Right ventricle myocardium inferior (tissue), 1 donor: ENCODE measurements at regions not wholly inside any gene's neighbourhood (a gene's known extent, or its start where the extent isn't known, plus 50 kb on each side); places are given as distances from the start of the nearest gene placed in this dataset.

Experiments used
- ATAC-seq: fragments of 200-7000 bp; cut with Tn5 transposase; one replicate; pipeline ENCODE4 v1.9.1; 2020; ENCODE audit warnings: mild to moderate bottlenecking, moderate library complexity
- DNase-seq: peaks from one replicate; pipeline ENCODE4 v3.0.0; 2021; ENCODE audit errors: missing footprints
- intact Hi-C: fragments of 100-400 bp; cut with DNase I; formaldehyde crosslinking; loops from one replicate; pipeline ENCODE4 v1.11.0; 2022
- donor health status: DM: no; HTN: yes; CAD: no; lungs with severe emphysema.

DNA sequence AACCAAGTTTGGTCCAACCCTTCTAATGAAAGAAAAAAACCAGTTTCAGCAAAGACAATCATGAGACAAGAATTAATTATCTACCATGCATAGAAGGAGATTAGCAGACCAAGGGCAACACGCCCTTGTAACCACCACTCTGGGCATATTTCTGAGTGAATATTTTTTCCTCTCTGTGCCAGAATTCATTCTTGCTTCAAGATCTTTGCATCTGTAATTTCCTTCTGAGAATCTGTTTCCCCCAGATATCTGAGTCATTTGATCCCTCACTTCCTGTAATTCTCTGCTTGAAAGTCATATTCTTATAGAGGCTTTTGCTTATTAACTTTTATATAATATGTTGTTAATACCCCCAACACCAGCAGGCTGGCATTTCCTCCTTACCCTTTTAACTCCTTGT lies 243.7 kb downstream of the SLC16A7 start:
- DNase-seq (no peak), ATAC-seq (no peak)
- intact Hi-C loops = no loop called here

DNA sequence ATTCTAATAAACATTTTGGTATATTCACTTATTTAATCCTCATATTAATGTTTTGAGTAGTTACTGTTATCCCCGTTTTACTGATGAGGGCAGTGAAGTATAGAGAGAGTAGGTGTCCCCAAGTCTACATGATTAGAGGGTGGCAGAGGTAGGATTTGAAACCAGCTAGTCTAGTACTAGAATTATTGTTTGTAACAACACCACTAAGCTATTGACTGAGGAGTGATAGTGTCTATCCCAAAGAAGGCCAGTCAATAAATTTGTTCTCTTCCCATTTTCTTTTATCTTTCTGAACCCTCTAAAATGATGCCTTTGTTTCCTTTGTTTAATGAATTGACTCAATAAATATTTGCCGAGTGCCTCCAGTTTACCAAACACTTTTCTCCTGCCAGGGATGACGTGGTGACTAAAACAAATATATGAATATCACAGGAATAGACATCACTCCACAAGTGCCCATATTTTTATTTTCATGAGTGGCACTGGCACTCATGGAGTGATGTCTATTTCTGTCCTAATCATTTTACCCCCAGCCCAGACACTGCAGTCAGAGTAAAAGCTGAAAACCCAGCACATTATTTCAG lies 247.5 kb downstream of the SLC16A7 start:
- intact Hi-C loops = no loop called here
- no peak for ATAC-seq
- DNase-seq = no peak

DNA sequence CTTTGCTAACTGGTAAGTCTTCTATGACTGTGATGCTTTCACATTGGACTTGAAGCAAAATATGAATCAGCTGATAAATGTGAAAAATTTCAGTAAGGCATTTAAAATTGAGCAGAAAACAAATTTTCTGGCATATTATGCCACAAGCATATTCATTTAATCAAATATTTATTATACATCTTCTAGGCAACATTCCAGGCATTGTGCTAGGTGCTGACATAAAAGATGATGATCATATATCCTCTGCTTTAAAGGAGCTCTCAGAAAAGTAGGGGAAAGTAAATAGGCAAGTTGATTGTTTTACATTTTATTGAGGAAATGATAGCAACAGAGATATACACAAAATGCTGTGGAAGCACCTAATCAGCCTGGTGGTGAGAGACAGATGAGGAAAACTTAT lies 248.9 kb downstream of the SLC16A7 start:
- ATAC-seq (no peak), DNase-seq (no peak)
- intact Hi-C loops = no loop called here

DNA sequence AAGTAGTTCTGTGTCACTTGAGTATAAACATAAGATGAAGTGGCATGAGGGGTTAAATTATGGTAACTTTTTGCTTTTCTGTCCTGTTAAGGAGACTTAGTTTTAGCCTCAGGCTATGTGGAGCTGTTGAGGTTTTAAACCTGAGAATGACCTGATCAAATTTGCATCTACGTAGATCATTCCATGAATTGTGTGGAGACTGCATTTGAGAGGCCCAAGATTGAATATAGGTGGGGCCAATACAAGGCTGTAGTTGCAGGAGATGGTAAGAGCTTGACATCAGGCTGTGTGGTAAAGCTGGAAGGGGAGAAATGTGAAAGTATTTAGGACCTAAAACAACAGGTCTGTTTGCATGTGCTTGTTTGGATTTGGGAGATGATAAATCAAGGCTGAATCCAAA lies 249.5 kb downstream of the SLC16A7 start:
- DNase-seq (no peak), ATAC-seq (no peak)
- intact Hi-C loops = no loop called here

DNA sequence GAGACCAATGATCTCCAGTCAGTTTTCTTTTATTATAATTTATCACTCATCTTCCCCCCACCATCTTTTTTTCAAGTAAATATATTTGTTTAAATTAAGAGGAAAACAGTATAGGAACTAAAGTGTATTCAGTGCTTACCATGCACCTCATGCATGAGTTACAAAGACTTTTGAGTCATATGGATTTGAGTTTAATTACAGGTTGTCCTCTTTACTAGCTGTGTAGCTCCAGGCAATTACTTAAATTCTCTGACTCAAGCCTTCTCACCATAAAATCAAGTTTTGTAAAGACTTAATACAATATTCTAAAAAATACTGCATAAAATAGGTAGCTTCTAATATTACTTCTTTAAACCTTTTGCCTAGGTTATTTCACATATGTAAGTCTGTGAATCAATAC lies 251.3 kb downstream of the SLC16A7 start:
- DNase-seq (no peak), ATAC-seq (no peak)
- intact Hi-C loops = no loop called here

DNA sequence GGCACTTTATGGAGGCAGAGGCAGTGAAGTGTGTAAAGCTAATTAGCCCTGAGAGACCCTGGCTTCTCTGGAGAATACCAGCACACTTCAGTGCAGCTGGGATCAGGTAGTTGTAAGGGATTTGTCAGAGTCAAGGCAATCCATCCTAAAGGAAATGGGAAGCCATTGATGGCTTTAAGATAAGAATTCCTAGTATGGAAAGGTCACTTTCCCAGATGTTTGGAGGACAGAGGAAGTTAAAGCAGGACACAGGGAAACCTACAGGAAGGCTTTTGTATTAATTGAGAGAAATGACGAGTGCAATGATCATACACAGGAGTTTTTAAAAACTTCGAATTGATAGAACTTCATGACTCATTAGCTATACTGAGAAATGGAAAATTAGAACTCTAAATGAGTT lies 254.4 kb downstream of the SLC16A7 start:
- intact Hi-C loops = no loop called here
- DNase-seq (no peak), ATAC-seq (no peak)

DNA sequence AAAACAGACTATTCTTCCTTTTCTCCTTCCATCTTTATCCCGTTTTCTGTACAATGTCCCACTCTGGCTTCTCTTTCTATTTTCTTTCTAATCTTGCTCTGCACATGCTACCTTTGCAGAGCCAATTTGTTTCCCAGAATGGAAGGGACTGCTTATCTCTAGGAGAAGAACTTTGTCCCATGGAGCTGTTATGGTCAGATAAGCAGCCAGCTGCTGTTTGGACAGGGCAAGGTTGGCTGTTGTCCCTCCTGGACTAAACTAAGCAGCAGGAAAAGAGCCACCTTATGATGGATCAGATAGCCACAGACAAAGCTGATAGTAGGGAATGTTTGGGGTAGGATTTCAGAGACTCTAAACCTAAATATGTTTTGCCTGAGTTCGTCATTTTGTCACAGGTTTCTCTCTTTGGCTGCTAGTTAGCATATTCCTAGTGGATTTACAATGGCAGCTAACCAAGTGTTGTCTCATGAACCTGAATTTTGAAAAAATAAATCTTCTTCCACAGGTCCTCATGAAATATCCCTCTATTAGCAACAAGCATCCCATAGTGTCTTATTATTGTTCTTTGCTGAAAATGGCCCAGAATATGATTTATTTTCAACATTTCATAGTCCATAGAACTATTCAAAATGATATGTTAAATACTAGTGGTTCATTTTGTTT lies 262.8 kb downstream of the SLC16A7 start:
- no peak for DNase-seq
- intact Hi-C loops = no loop called here
- no peak for ATAC-seq

DNA sequence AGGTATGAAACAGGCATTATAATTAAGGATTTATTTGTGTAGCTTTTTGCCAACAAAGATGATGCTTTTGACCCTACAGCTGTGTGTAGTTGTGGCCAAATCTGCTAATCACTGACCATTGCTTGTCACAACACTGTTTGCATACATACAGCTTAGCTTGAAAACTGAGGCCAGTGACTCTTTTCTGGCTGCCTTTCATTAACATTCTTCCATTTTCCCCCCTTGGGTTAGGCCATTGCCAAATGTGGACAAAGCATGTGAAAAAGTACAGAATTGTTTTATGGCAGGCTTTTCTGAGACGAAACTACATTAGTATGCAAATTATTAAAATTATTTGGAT lies 263.3 kb downstream of the SLC16A7 start:
- ATAC-seq (no peak), DNase-seq (no peak)
- intact Hi-C loops = no loop called here

DNA sequence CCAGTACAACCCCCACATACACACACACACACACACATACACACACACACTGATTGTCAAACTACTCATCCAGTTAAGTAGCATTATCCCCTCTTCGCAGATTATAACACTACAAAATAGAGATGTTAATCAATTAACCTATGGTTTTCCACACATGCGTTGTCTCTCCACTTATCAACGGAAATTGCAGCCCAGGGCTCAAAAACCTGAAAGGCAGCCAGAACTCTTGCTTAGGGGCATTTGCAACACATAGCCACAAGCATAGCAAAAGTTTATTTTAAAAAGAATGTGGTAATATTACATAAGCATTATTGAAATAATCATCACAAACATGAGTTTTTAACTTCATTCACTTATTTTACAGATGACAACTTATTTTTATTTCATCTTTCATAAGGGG lies 265.8 kb downstream of the SLC16A7 start:
- no peak for ATAC-seq
- intact Hi-C loops = no loop called here
- no peak for DNase-seq

DNA sequence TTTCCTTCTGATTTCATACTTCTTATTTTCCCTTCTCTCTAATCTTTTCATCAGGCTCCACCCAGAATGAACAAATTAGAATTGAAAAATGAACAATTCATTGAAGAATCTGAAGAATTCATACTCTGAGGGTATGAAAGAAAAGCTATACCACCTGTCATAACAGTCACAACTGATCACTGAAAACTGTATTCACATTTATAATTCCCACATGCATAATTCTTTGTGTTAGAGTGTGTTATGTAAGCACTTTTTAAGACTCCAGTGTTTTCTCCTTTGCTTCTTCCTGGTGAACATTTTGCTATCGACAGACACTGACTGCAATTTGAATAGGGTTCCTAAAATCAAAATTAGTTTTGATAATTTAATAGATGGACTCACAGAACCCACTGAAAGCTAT lies 271.2 kb downstream of the SLC16A7 start:
- ATAC-seq (no peak), DNase-seq (no peak)
- intact Hi-C loops = no loop called here

DNA sequence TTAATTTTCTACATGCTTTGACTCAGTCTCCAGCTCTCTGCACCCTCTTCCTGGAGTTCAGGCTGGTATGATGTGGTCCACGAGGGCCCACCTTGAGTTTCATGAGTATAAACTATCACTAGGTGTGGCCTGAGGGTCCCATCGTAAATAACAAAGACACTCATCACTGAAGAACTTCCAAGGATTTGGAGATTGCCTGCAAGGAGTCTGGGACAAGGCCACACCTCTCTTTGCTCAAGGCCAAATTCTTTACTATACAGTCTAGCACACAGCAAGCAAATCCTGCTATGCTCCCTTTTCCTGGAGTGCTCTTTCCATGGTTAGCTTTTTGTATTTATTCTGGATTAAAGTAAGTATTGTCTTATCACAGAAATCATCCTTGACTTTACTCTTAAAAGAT lies 271.9 kb downstream of the SLC16A7 start:
- no peak for DNase-seq
- no peak for ATAC-seq
- intact Hi-C loops = no loop called here

DNA sequence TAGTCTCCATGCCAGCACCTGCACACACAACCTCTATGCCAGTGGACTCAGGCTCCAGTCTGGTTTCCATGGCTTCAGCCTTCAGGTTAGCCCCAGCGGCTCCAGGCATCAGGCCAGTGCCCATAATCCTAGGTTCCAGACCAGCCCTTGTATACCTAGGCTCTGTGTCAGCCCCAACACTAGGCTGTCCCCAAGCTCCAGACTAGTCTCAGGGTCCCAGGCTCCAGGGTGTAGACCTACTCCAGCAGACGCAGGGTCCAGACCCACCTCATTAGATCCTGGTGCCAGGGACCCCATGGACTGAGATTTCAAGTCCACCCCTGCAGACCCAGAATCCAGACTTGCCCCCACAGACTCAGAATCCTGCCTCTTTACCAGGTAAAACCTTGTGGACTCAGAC lies 275.9 kb downstream of the SLC16A7 start:
- intact Hi-C loops = no loop called here
- no peak for ATAC-seq
- no peak for DNase-seq

DNA sequence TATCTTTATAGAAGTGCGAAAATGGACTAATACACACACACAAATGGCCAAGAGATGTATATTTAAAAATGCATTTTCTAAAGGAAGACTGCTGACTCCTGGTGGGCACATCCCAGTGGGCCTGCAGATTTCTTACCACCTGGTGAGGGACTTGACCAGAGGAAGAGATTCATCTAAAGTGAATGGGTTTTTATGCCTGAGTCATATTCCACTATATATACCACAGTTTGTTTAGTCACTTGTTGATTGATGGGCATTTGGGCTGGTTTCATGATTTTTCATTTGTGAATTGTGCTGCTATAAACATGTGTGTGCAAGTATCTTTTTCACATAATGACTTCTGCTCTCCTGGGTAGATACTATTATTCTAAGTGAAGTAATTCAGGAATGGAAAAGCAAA lies 277.3 kb downstream of the SLC16A7 start:
- DNase-seq = no peak
- intact Hi-C loops = no loop called here
- ATAC-seq = no peak

DNA sequence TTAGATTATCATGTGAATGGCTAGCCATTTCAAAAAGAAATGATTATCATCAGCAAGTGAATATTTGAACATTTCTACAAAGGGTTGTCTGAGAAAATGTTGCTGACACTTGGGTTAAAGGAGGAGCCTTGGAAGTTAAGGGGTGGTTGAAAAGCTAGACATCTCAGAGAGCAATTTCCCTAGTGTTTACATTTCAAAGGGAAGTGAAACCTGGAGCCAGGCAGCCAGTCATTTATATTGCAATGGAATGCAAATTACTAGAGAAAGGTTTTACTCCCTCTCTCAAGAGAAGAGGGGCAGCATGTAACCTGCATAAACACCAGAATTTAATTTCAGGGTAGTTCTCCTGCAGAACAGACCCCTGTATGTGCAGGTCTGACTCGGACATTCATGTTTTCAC lies 279.0 kb downstream of the SLC16A7 start:
- intact Hi-C loops = no loop called here
- no peak for DNase-seq

DNA sequence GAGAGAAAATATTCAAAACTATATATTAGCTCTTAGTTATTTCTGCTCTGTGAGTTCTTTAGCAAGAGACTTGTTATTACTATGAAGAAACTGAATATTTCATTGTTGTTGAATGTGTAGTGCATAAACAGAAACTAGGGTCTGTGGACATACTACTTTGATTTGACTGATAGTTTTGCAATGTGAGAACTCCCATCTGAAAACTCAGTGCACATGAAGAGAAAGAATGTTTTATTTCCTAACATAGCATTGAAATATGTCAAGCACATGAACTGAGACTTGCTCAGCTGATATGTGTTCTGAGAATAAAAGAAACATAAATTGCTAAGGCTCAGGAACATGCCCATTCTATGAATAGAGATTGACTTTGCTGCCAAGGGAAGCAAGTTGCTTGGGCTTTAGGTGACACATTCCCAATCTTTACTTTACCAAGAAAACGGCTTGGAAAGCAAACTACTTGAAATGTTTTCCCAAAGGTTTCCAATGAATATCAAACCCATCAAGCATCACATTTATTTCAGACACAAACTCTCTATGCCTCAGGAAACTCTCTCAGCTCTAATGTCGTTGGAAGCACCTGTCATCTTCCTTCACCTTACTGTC lies 290.4 kb downstream of the SLC16A7 start:
- no peak for ATAC-seq
- intact Hi-C loops = no loop called here

More for the DNA sequence above, 279.0 kb downstream of the SLC16A7 start:
- no peak for ATAC-seq

DNA sequence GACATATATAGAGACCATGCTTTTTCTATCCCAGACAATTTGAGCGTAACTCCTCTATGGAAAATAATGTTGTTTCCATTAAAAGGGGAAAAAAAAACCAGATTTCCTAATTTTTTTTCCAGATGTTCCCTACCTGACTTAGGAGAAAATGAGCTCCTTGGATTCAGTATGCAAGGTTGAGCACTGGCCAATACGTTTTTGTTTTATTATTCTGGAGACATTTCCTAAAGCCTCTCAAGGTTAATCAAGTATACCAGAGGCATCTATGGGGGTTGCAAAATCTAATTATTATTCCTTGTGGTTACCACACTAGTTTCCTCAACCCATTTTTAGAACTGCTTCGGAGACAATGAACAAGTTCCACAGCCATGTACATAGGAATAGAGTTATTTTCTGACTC lies 291.3 kb downstream of the SLC16A7 start:
- ATAC-seq (no peak), DNase-seq (no peak)
- intact Hi-C loops = no loop called here

More for the DNA sequence above, 290.4 kb downstream of the SLC16A7 start:
- no peak for DNase-seq

DNA sequence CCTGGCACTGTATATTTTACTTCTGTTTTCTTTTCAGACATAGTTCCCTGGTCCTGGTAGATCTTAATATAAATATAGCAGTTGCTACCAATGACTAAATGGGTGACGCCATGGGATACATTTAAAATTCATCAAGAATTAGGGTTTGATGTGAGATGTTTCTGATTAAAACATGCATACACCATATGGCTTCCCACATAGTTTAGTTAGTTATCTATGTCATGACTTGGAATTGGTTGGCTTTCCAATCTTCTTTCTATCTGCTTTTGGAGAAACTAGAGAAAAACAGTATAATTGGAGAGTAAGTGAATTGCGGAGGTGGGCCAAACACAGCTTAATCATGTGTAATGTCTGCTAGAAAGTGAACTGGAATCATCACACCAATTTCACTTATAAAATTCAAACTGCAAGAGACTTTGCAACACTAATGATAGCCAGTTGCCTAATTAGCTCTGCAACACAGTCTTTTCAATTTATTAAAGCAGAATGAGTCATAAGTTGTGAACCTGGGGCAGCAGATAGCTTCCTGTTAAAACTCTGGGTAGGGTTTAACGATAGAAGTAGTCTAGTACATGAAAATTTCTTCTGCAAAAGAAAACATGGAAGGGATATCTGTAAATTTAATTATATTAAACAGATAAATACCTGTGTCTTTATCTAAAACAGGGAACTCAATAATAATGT lies 295.2 kb downstream of the SLC16A7 start:
- intact Hi-C loops = no loop called here
- DNase-seq (no peak), ATAC-seq (no peak)

DNA sequence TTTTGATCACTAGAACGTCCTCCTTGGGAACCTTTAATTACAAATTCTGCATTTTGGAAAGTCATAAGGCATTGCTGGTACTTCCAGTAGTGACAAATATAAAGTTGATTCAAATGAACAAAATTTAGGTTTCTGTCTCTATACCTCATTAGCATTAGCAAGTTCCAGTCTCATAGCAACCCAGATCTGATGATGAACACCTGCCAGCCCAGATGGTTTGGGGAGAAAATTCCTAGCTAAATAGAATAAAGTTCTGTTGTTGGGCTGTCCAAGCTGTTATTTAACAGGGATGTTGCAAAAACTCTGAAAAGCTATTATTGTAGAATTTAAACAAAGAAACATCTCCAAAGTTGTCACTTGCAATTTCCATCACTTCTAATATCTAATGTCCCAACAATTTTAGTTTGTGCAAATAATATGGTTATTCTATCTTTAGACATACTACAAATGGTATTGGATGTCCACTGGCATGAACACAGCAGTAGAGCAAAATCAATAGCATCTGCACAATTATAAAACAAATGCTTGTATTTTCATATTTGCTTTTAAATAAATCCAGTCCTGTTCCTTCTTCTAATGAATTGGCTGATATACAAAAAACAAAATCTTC lies 299.4 kb downstream of the SLC16A7 start:
- ATAC-seq (no peak), DNase-seq (no peak)
- intact Hi-C loops = no loop called here

DNA sequence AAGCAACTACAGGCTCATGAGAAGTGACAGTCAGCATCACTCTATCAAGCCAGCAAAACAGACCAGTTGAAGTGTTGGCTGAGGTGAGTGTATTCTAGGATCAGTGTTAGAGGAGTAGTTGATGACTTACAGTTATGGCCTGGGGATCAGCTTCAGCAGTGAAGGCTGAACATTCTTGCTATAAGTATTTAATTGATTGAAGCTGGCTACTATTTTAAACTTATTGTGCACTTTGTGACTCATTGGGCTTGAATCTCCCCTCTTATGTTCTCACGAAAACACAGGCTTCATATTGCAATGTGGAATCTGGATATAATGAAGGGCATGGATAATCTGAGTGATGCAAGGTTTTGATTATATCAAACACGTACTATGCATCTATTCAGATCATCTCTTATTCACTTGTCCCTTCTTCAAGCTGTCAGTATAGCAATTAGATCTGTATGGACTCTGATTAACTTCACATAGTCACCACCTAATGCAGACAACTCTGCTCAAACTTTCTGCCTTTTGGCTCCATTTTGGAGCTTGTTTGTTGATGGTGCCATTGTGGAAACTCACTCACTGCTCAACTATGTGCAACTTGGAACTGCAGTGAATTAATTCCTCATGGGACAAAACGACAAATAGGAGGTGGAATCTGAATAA lies 309.2 kb downstream of the SLC16A7 start:
- intact Hi-C loops = no loop called here
- ATAC-seq = no peak

More for the DNA sequence above, 309.2 kb downstream of the SLC16A7 start:
- no peak for DNase-seq
